ENCODE measurements at regions not wholly inside any gene's neighbourhood (a gene's known extent, or its start where the extent isn't known, plus 50 kb on each side); places are given as distances from the start of the nearest gene placed in this dataset.
"Not testable (repeated sequence)": the region's sequence is repeated elsewhere in the genome, so short reads cannot be mapped to it uniquely, and the experiment has no call there.

- Histone ChIP-seq H4K20me1 (ENCODE audit: insufficient read depth, low read length) (no peaks in the 10 kb centered on the region), H3K79me2 (ENCODE audit: insufficient read depth, low read length) (no peaks in the 10 kb centered on the region), H2AFZ (ENCODE audit: low read length) (no peak overlapping the region), H3K36me3 (ENCODE audit: insufficient read depth, low read length) (no peaks in the 10 kb centered on the region), H3K4me2 (ENCODE audit: insufficient read depth, low read length) (no peak overlapping the region), H3K27me3 (ENCODE audit: insufficient read depth, low read length) (no peaks in the 10 kb centered on the region), H3K4me3 (ENCODE audit: insufficient read depth, low read length) (no peak overlapping the region), H3K27ac (ENCODE audit: low read depth, low read length) (no peak overlapping the region), H3K4me1 (ENCODE audit: insufficient read depth, low read length) (peaks cover 6% of the 10 kb centered on the region), H3K9me3 (ENCODE audit: low read depth, low read length) (no peaks in the 10 kb centered on the region)
- no peak for DNase-seq (ENCODE audit: insufficient read length, low spot score, missing footprints)
- TF ChIP-seq CTCF (IDR thresholded peaks at IDR 0.05; ENCODE audit: extremely low read depth, low read depth, low read length): no peak
Observed at GRCh38 chr22:36085476-36086169, 57.0 kb upstream of the RBFOX2 start.

- no peaks in the 10 kb centered on the region for H3K9me3 ChIP-seq (ENCODE audit: low read depth, low read length)
- no peak overlapping the region for H2AFZ ChIP-seq (ENCODE audit: low read length)
- H3K4me2 ChIP-seq (ENCODE audit: insufficient read depth, low read length): no peak overlapping the region
- H3K27ac ChIP-seq (ENCODE audit: low read depth, low read length): no peak overlapping the region
- H3K79me2 ChIP-seq (ENCODE audit: insufficient read depth, low read length): no peaks in the 10 kb centered on the region
- TF ChIP-seq CTCF (IDR thresholded peaks at IDR 0.05; ENCODE audit: extremely low read depth, low read depth, low read length): no peak
- no peak overlapping the region for H3K4me3 ChIP-seq (ENCODE audit: insufficient read depth, low read length)
- no peaks in the 10 kb centered on the region for H4K20me1 ChIP-seq (ENCODE audit: insufficient read depth, low read length)
- H3K36me3 ChIP-seq (ENCODE audit: insufficient read depth, low read length): no peaks in the 10 kb centered on the region
- H3K27me3 ChIP-seq (ENCODE audit: insufficient read depth, low read length): no peaks in the 10 kb centered on the region
- H3K4me1 ChIP-seq (ENCODE audit: insufficient read depth, low read length): peaks cover 7% of the 10 kb centered on the region
- DNase-seq (ENCODE audit: insufficient read length, low spot score, missing footprints): peak; percentile 21
Observed at GRCh38 chr22:36084717-36085116, 56.1 kb upstream of the RBFOX2 start.

GRCh38 chr22:36083056-36083455 lies 54.4 kb upstream of the RBFOX2 start:
- no peak for DNase-seq (ENCODE audit: insufficient read length, low spot score, missing footprints)
- Histone ChIP-seq H3K36me3 (ENCODE audit: insufficient read depth, low read length) (no peaks in the 10 kb centered on the region), H3K27ac (ENCODE audit: low read depth, low read length) (no peak overlapping the region), H4K20me1 (ENCODE audit: insufficient read depth, low read length) (no peaks in the 10 kb centered on the region), H2AFZ (ENCODE audit: low read length) (no peak overlapping the region), H3K4me3 (ENCODE audit: insufficient read depth, low read length) (no peak overlapping the region), H3K27me3 (ENCODE audit: insufficient read depth, low read length) (no peaks in the 10 kb centered on the region), H3K4me2 (ENCODE audit: insufficient read depth, low read length) (no peak overlapping the region), H3K79me2 (ENCODE audit: insufficient read depth, low read length) (no peaks in the 10 kb centered on the region), H3K9me3 (ENCODE audit: low read depth, low read length) (no peaks in the 10 kb centered on the region), H3K4me1 (ENCODE audit: insufficient read depth, low read length) (peaks cover 7% of the 10 kb centered on the region)
- TF ChIP-seq CTCF (IDR thresholded peaks at IDR 0.05; ENCODE audit: extremely low read depth, low read depth, low read length): no peak

- H3K4me2 ChIP-seq (ENCODE audit: insufficient read depth, low read length): peak overlapping the region; percentile 18
- H3K79me2 ChIP-seq (ENCODE audit: insufficient read depth, low read length): no peaks in the 10 kb centered on the region
- H2AFZ ChIP-seq (ENCODE audit: low read length): peak overlapping the region; percentile 52
- no peak for TF ChIP-seq CTCF (IDR thresholded peaks at IDR 0.05; ENCODE audit: extremely low read depth, low read depth, low read length)
- no peaks in the 10 kb centered on the region for H3K9me3 ChIP-seq (ENCODE audit: low read depth, low read length)
- H3K36me3 ChIP-seq (ENCODE audit: insufficient read depth, low read length): no peaks in the 10 kb centered on the region
- DNase-seq (ENCODE audit: insufficient read length, low spot score, missing footprints): peak; percentile 96
- H3K27ac ChIP-seq (ENCODE audit: low read depth, low read length): peak overlapping the region; percentile 86
- H3K4me3 ChIP-seq (ENCODE audit: insufficient read depth, low read length): no peak overlapping the region
- no peaks in the 10 kb centered on the region for H3K27me3 ChIP-seq (ENCODE audit: insufficient read depth, low read length)
- H3K4me1 ChIP-seq (ENCODE audit: insufficient read depth, low read length): peaks cover 13% of the 10 kb centered on the region
- no peaks in the 10 kb centered on the region for H4K20me1 ChIP-seq (ENCODE audit: insufficient read depth, low read length)
Observed at GRCh38 chr22:36081023-36081431, 52.4 kb upstream of the RBFOX2 start.

GRCh38 chr22:36080281-36080680 lies 51.7 kb upstream of the RBFOX2 start:
- DNase-seq (ENCODE audit: insufficient read length, low spot score, missing footprints); H3K36me3 ChIP-seq (ENCODE audit: insufficient read depth, low read length); H3K4me3 ChIP-seq (ENCODE audit: insufficient read depth, low read length); H2AFZ ChIP-seq (ENCODE audit: low read length); H3K9me3 ChIP-seq (ENCODE audit: low read depth, low read length); H3K79me2 ChIP-seq (ENCODE audit: insufficient read depth, low read length); H3K27me3 ChIP-seq (ENCODE audit: insufficient read depth, low read length); H4K20me1 ChIP-seq (ENCODE audit: insufficient read depth, low read length); H3K4me2 ChIP-seq (ENCODE audit: insufficient read depth, low read length): not testable (repeated sequence)
- H3K27ac ChIP-seq (ENCODE audit: low read depth, low read length): peak overlapping the region; percentile 86
- H3K4me1 ChIP-seq (ENCODE audit: insufficient read depth, low read length): peaks cover 13% of the 10 kb centered on the region
